CD8-positive, alpha-beta memory T cell (primary cell): ENCODE measurements at regions not wholly inside any gene's neighbourhood (a gene's known extent, or its start where the extent isn't known, plus 50 kb on each side); places are given as distances from the start of the nearest gene placed in this dataset.

Experiments
- CTCF ChIA-PET: fragments of 350-600 bp; sonication (Branson Sonifier 250); formaldehyde crosslinking; loops from one replicate; lab custom pipeline; 2021; ENCODE audit warnings: antibody characterized with exemption; lab: Charles Lee
- POLR2A ChIA-PET: fragments of 350-600 bp; sonication (Branson Sonifier 250); formaldehyde crosslinking; loops from one replicate; lab custom pipeline; 2021; ENCODE audit warnings: antibody characterized with exemption; lab: Charles Lee
- DNase-seq, 5 donors: peaks; one replicate each; pipeline versions ENCODE4 v3.0.0 to v3.0.0-alpha.2; 2020 to 2022; ENCODE audit warnings: mixed read lengths in 1 of 5
- H3K27ac ChIP-seq: one replicate; pipeline ENCODE4 v1.7.0; 2013; ENCODE audit warnings: low read depth, mild to moderate bottlenecking, low read length, moderate library complexity
- H3K27me3 ChIP-seq: 2 replicates; pipeline ENCODE4 v1.7.0; 2013; ENCODE audit warnings: low read length, mild to moderate bottlenecking; ENCODE audit not compliant: insufficient read depth, poor library complexity, severe bottlenecking
- H3K36me3 ChIP-seq: 2 replicates; pipeline ENCODE4 v1.7.0; 2013; ENCODE audit warnings: mild to moderate bottlenecking, low read length, moderate library complexity; ENCODE audit not compliant: insufficient read depth
- H3K4me1 ChIP-seq: 2 replicates; pipeline ENCODE4 v1.7.0; 2013; ENCODE audit warnings: mild to moderate bottlenecking, low read length, moderate library complexity; ENCODE audit not compliant: insufficient read depth
- H3K4me3 ChIP-seq: 2 replicates; pipeline ENCODE4 v1.7.0; 2013; ENCODE audit warnings: mild to moderate bottlenecking, low read length
- H3K9me3 ChIP-seq: 2 replicates; pipeline ENCODE4 v1.7.0; 2013; ENCODE audit warnings: mild to moderate bottlenecking, low read length
- H3K27ac Mint-ChIP-seq, 8 donors: one replicate each; pipeline ENCODE4 v1.8.0; 2020 to 2021; ENCODE audit warnings: mixed read lengths in 8 of 8, mild to moderate bottlenecking in 6 of 8, inconsistent platforms in 3 of 8, moderate library complexity in 3 of 8
- H3K27me3 Mint-ChIP-seq, 2 donors: one replicate each; pipeline ENCODE4 v1.8.0; 2020 to 2021; ENCODE audit warnings: mixed read lengths in 2 of 2, mild to moderate bottlenecking in 1 of 2, moderate library complexity in 1 of 2
- H3K36me3 Mint-ChIP-seq, 3 donors: one replicate each; pipeline ENCODE4 v1.8.0; 2020 to 2021; ENCODE audit warnings: mixed read lengths in 3 of 3, inconsistent platforms in 1 of 3, mild to moderate bottlenecking in 1 of 3
- H3K4me1 Mint-ChIP-seq, 3 donors: one replicate each; pipeline ENCODE4 v1.8.0; 2020 to 2021; ENCODE audit warnings: mixed read lengths in 3 of 3, inconsistent platforms in 1 of 3, mild to moderate bottlenecking in 1 of 3
- H3K4me3 Mint-ChIP-seq, 7 donors: one replicate each; pipeline ENCODE4 v1.8.0; 2020 to 2021; ENCODE audit warnings: mixed read lengths in 7 of 7, mild to moderate bottlenecking in 6 of 7, moderate library complexity in 4 of 7, inconsistent platforms in 2 of 7
- H3K9me3 Mint-ChIP-seq, 5 donors: one replicate each; pipeline ENCODE4 v1.8.0; 2020 to 2022; ENCODE audit warnings: mixed read lengths in 5 of 5, mild to moderate bottlenecking in 3 of 5, moderate library complexity in 2 of 5, inconsistent platforms in 1 of 5

- CTCF ChIA-PET = no interaction called here
- no peak overlapping the region for H3K4me3 Mint-ChIP-seq
Measured at GRCh38 chr2:155309483-155309882, 611.0 kb downstream of the KCNJ3 start.

GRCh38 chr2:155308367-155309009, 610.0 kb downstream of the KCNJ3 start:
- Histone ChIP-seq H3K27me3 (no peaks in the 10 kb centered on the region), H3K9me3 (no peaks in the 10 kb centered on the region), H3K4me1 (no peaks in the 10 kb centered on the region), H3K27ac (no peak overlapping the region), H3K36me3 (no peaks in the 10 kb centered on the region), H3K4me3 (no peak overlapping the region)
- no peak for DNase-seq
- no peaks in the 10 kb centered on the region for H3K4me1 Mint-ChIP-seq
- POLR2A ChIA-PET = no interaction called here
- no peak overlapping the region for H3K27ac Mint-ChIP-seq
- CTCF ChIA-PET = no interaction called here
- H3K27me3 Mint-ChIP-seq = no peaks in the 10 kb centered on the region
- H3K9me3 Mint-ChIP-seq = peaks cover 0 to 2% (median 0%) of the 10 kb centered on the region in 5 donors
- no peaks in the 10 kb centered on the region for H3K36me3 Mint-ChIP-seq
- no peak overlapping the region for H3K4me3 Mint-ChIP-seq

More at GRCh38 chr2:155309483-155309882, 611.0 kb downstream of the KCNJ3 start:
- H3K36me3 ChIP-seq = no peaks in the 10 kb centered on the region
- H3K9me3 ChIP-seq = no peaks in the 10 kb centered on the region
- H3K4me3 ChIP-seq = no peak overlapping the region
- Mint-ChIP-seq H3K27ac (no peak overlapping the region), H3K36me3 (no peaks in the 10 kb centered on the region), H3K27me3 (no peaks in the 10 kb centered on the region), H3K9me3 (peaks cover 0 to 2% (median 0%) of the 10 kb centered on the region in 5 donors), H3K4me1 (no peaks in the 10 kb centered on the region)
- no peak overlapping the region for H3K27ac ChIP-seq
- DNase-seq = no peak
- no peaks in the 10 kb centered on the region for H3K27me3 ChIP-seq
- POLR2A ChIA-PET = no interaction called here
- no peaks in the 10 kb centered on the region for H3K4me1 ChIP-seq

- peaks cover 0 to 2% (median 0%) of the 10 kb centered on the region in 5 donors for H3K9me3 Mint-ChIP-seq
- no peaks in the 10 kb centered on the region for H3K36me3 Mint-ChIP-seq
- no peaks in the 10 kb centered on the region for H3K27me3 ChIP-seq
- no peak overlapping the region for H3K4me3 Mint-ChIP-seq
- no peaks in the 10 kb centered on the region for H3K4me1 Mint-ChIP-seq
- no peaks in the 10 kb centered on the region for H3K9me3 ChIP-seq
- CTCF ChIA-PET = no interaction called here
- no peaks in the 10 kb centered on the region for H3K4me1 ChIP-seq
- H3K36me3 ChIP-seq = no peaks in the 10 kb centered on the region
- H3K27me3 Mint-ChIP-seq = peaks cover 0 to 1% of the 10 kb centered on the region in 2 donors
- no peak overlapping the region for H3K27ac Mint-ChIP-seq
- POLR2A ChIA-PET = no interaction called here
- no peak overlapping the region for H3K27ac ChIP-seq
- H3K4me3 ChIP-seq = no peak overlapping the region
- DNase-seq = no peak
Measured at GRCh38 chr2:155301221-155301620, 602.7 kb downstream of the KCNJ3 start.

- H3K36me3 ChIP-seq = no peaks in the 10 kb centered on the region
- H3K36me3 Mint-ChIP-seq = no peaks in the 10 kb centered on the region
- no peak overlapping the region for H3K27ac ChIP-seq
- H3K9me3 ChIP-seq = no peaks in the 10 kb centered on the region
- H3K4me1 Mint-ChIP-seq = no peaks in the 10 kb centered on the region
- no peaks in the 10 kb centered on the region for H3K27me3 ChIP-seq
- H3K4me3 ChIP-seq = no peak overlapping the region
- ChIA-PET CTCF (no interaction called here), POLR2A (no interaction called here)
- peaks cover 0 to 2% of the 10 kb centered on the region in 2 donors for H3K27me3 Mint-ChIP-seq
- no peaks in the 10 kb centered on the region for H3K4me1 ChIP-seq
- no peaks in the 10 kb centered on the region for H3K9me3 Mint-ChIP-seq
- H3K27ac Mint-ChIP-seq = no peak overlapping the region
- no peak overlapping the region for H3K4me3 Mint-ChIP-seq
- DNase-seq = no peak
Measured at GRCh38 chr2:155298001-155298400, 599.5 kb downstream of the KCNJ3 start.

GRCh38 chr2:155294358-155294757, 595.9 kb downstream of the KCNJ3 start:
- Mint-ChIP-seq H3K4me3 (no peak overlapping the region), H3K9me3 (peaks cover 0 to 2% (median 0%) of the 10 kb centered on the region in 5 donors)
- CTCF ChIA-PET = no interaction called here

GRCh38 chr2:155281907-155282306, 583.4 kb downstream of the KCNJ3 start:
- H3K4me1 ChIP-seq = no peaks in the 10 kb centered on the region
- POLR2A ChIA-PET = no interaction called here
- Mint-ChIP-seq H3K4me3 (no peak overlapping the region), H3K36me3 (no peaks in the 10 kb centered on the region), H3K4me1 (no peaks in the 10 kb centered on the region), H3K9me3 (peaks cover 0 to 26% (median 2%) of the 10 kb centered on the region in 5 donors), H3K27me3 (peaks cover 0 to 3% of the 10 kb centered on the region in 2 donors), H3K27ac (no peak overlapping the region)
- H3K36me3 ChIP-seq = no peaks in the 10 kb centered on the region
- DNase-seq = no peak
- H3K9me3 ChIP-seq = no peaks in the 10 kb centered on the region
- no peak overlapping the region for H3K27ac ChIP-seq
- H3K27me3 ChIP-seq = no peaks in the 10 kb centered on the region
- H3K4me3 ChIP-seq = no peak overlapping the region
- CTCF ChIA-PET = no interaction called here

More at GRCh38 chr2:155294358-155294757, 595.9 kb downstream of the KCNJ3 start:
- H3K4me1 Mint-ChIP-seq = no peaks in the 10 kb centered on the region
- Histone ChIP-seq H3K4me1 (no peaks in the 10 kb centered on the region), H3K4me3 (no peak overlapping the region), H3K9me3 (no peaks in the 10 kb centered on the region), H3K27me3 (no peaks in the 10 kb centered on the region), H3K36me3 (no peaks in the 10 kb centered on the region), H3K27ac (no peak overlapping the region)
- H3K36me3 Mint-ChIP-seq = no peaks in the 10 kb centered on the region
- H3K27ac Mint-ChIP-seq = no peak overlapping the region
- peaks cover 0 to 2% of the 10 kb centered on the region in 2 donors for H3K27me3 Mint-ChIP-seq
- POLR2A ChIA-PET = no interaction called here
- no peak for DNase-seq

- Mint-ChIP-seq H3K27ac (no peak overlapping the region), H3K9me3 (peaks cover 0 to 27% (median 2%) of the 10 kb centered on the region in 5 donors)
- POLR2A ChIA-PET = no interaction called here
Measured at GRCh38 chr2:155273323-155273722, 574.8 kb downstream of the KCNJ3 start.

GRCh38 chr2:155266583-155266982, 568.1 kb downstream of the KCNJ3 start:
- Histone ChIP-seq H3K27ac (no peak overlapping the region), H3K4me3 (no peak overlapping the region), H3K36me3 (no peaks in the 10 kb centered on the region), H3K27me3 (no peaks in the 10 kb centered on the region), H3K4me1 (no peaks in the 10 kb centered on the region), H3K9me3 (no peaks in the 10 kb centered on the region)
- Mint-ChIP-seq H3K4me1 (no peaks in the 10 kb centered on the region), H3K27ac (no peak overlapping the region), H3K4me3 (no peak overlapping the region), H3K27me3 (no peaks in the 10 kb centered on the region), H3K36me3 (no peaks in the 10 kb centered on the region), H3K9me3 (peaks cover 0 to 17% (median 4%) of the 10 kb centered on the region in 5 donors)
- CTCF ChIA-PET = no interaction called here
- POLR2A ChIA-PET = no interaction called here
- no peak for DNase-seq

More at GRCh38 chr2:155273323-155273722, 574.8 kb downstream of the KCNJ3 start:
- H3K9me3 ChIP-seq = no peaks in the 10 kb centered on the region
- Mint-ChIP-seq H3K27me3 (no peaks in the 10 kb centered on the region), H3K4me3 (no peak overlapping the region), H3K36me3 (no peaks in the 10 kb centered on the region), H3K4me1 (no peaks in the 10 kb centered on the region)
- H3K27ac ChIP-seq = no peak overlapping the region
- H3K4me1 ChIP-seq = no peaks in the 10 kb centered on the region
- CTCF ChIA-PET = no interaction called here
- no peak overlapping the region for H3K4me3 ChIP-seq
- H3K36me3 ChIP-seq = no peaks in the 10 kb centered on the region
- H3K27me3 ChIP-seq = no peaks in the 10 kb centered on the region
- no peak for DNase-seq
